SH-SY5Y (cell line): ENCODE measurements at regions not wholly inside any gene's neighbourhood (a gene's known extent, or its start where the extent isn't known, plus 50 kb on each side); places are given as distances from the start of the nearest gene placed in this dataset.

Source experiments
- GATA2 ChIP-seq: IDR thresholded peaks from 2 replicates; pipeline ENCODE4 v1.6.1; 2011; ENCODE audit warnings: mild to moderate bottlenecking, low read depth, low read length
- GATA3 ChIP-seq: IDR thresholded peaks from 2 replicates; pipeline ENCODE4 v1.6.1; 2011; ENCODE audit warnings: low read depth, mild to moderate bottlenecking, low read length, moderate library complexity

DNA sequence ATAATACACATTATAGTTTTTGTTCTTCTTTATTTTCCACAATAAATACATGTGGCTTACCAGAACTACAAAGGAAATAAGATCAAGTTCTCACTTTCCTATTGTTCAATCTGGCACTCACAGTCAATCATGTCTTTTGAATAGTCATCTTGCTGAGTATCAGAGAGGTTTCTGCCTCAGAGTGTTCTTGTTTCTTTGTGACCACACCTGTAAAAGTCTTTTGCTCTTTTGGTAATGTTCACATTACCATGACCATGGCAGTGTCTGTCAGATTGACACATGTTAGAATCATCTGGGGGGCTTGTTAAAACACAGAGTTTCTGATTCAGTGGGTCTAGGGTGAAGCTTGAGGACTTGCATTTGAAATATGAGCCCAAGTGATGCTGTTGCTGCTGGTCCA lies 135.0 kb downstream of the SATB1 start:
- TF ChIP-seq GATA3 (no peak), GATA2 (no peak)
